ENCODE measurements at regions not wholly inside any gene's neighbourhood (a gene's known extent, or its start where the extent isn't known, plus 50 kb on each side); places are given as distances from the start of the nearest gene placed in this dataset.

GRCh38 chr2:76413436-76413835 is 702.7 kb upstream of the GCFC2 start:
- no peak overlapping the region for H3K27ac ChIP-seq
- TF ChIP-seq ZFX (IDR thresholded peaks at IDR 0.05; ENCODE audit: borderline replicate concordance): no peak
- no peak for TF ChIP-seq CTCF (IDR thresholded peaks at IDR 0.05)

- TF ChIP-seq CTCF (IDR thresholded peaks at IDR 0.05): no peak
- no peak for TF ChIP-seq ZFX (IDR thresholded peaks at IDR 0.05; ENCODE audit: borderline replicate concordance)
- H3K27ac ChIP-seq: no peak overlapping the region
These were observed 695.6 kb upstream of the GCFC2 start for GRCh38 chr2:76406134-76406855.

DNA sequence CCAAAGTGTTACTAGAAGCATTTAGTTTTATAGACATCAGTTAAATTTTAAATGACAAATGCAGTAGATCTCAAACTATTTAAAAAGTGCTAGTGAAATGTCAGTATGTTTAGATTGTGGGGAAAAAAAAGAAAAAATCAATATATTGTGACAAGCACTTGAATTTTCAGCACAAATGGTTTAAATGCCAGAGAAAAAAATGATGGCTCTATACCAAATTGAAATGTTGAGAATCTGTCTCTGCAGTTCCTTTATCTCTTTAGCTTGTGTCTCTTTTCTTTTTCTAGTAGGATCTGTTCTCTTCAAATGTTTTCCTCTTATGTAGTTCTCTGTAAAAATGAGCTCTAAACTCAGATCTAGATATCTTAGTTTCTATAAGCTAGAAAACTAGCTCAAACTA is 682.6 kb upstream of the GCFC2 start:
- no peak for TF ChIP-seq CTCF (IDR thresholded peaks at IDR 0.05)
- no peak for TF ChIP-seq ZFX (IDR thresholded peaks at IDR 0.05; ENCODE audit: borderline replicate concordance)
- H3K27ac ChIP-seq: no peak overlapping the region

DNA sequence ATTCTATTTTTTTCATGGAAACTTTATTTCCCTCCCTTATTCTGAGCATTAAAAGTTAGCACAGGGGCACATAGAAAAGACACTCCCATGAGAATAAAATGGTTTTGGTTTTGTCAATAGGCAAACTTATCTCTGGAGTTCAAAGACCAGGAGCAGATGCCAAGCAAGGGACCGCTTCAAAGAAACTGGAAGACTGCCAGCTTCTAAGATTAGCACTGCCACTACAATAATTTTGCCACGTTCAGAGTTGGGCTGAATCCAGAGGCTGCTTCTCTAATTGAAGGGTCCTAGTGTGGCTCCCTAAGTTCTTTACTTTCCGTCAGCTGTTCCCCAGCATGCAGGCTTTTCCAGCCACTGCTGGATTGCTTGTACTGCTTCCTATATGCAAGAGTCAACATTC is 681.0 kb upstream of the GCFC2 start:
- no peak for TF ChIP-seq CTCF (IDR thresholded peaks at IDR 0.05)
- TF ChIP-seq ZFX (IDR thresholded peaks at IDR 0.05; ENCODE audit: borderline replicate concordance): no peak
- H3K27ac ChIP-seq: no peak overlapping the region

GRCh38 chr2:76387294-76387693 is 676.6 kb upstream of the GCFC2 start:
- H3K27ac ChIP-seq: no peak overlapping the region
- TF ChIP-seq ZFX (IDR thresholded peaks at IDR 0.05; ENCODE audit: borderline replicate concordance) (no peak), CTCF (IDR thresholded peaks at IDR 0.05) (no peak)

GRCh38 chr2:76385943-76386342 is 675.2 kb upstream of the GCFC2 start:
- no peak for TF ChIP-seq CTCF (IDR thresholded peaks at IDR 0.05)
- TF ChIP-seq ZFX (IDR thresholded peaks at IDR 0.05; ENCODE audit: borderline replicate concordance): no peak
- H3K27ac ChIP-seq: no peak overlapping the region

GRCh38 chr2:76381624-76382023 is 670.9 kb upstream of the GCFC2 start:
- H3K27ac ChIP-seq: no peak overlapping the region
- TF ChIP-seq CTCF (IDR thresholded peaks at IDR 0.05): no peak
- TF ChIP-seq ZFX (IDR thresholded peaks at IDR 0.05; ENCODE audit: borderline replicate concordance): no peak
